Stimulated activated CD8-positive, alpha-beta memory T cell treated with anti-CD3 and anti-CD28 coated beads, Interleukin-4, amount 100 ng/mL, for 48 hours (primary cell): ENCODE measurements at regions not wholly inside any gene's neighbourhood (a gene's known extent, or its start where the extent isn't known, plus 50 kb on each side); places are given as distances from the start of the nearest gene placed in this dataset.
"Not testable (repeated sequence)": the region's sequence is repeated elsewhere in the genome, so short reads cannot be mapped to it uniquely, and the experiment has no call there.

ENCODE experiments used
- DNase-seq: peaks from one replicate; pipeline ENCODE4 v3.0.0-alpha.2; 2020

DNA sequence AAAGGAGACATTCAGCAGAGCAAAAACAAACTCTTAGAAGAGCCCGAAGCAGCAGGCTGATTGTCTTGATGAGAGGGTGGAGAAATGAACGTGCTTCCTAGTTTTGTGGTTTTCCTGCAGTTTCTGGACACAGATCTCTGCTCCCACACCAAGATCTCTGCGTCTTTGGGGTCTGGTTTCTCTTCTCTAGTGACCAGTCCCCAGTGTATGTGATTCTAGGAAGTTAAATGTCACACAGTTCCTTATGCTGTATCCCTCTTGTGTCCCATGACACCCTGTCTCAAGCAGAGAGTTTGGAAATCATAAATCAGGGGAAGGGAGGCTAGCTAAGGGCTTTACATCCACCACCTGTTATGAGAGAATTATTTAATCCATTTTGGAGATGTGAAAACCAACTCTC is 55.4 kb upstream of the KLF14 start:
- no peak for DNase-seq

DNA sequence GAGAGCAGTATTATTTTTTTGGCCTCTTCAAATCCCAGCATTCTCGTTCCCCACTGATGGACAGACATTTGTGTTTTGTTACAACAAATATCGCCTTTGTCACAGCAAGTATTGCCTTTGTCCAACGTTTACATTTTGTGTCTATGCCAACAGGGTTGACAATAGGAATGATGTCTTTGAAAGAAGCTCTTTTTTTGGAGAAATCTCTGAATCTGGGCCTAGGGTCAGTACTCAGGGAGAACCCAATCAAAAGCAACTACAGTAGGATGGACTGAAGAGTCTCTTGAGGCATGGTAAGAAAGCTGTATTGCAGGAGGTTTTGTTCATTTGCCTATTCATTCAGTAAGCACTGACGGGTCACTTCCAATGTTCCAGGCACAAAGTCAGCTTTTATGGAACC is 57.7 kb upstream of the KLF14 start:
- DNase-seq: no peak

DNA sequence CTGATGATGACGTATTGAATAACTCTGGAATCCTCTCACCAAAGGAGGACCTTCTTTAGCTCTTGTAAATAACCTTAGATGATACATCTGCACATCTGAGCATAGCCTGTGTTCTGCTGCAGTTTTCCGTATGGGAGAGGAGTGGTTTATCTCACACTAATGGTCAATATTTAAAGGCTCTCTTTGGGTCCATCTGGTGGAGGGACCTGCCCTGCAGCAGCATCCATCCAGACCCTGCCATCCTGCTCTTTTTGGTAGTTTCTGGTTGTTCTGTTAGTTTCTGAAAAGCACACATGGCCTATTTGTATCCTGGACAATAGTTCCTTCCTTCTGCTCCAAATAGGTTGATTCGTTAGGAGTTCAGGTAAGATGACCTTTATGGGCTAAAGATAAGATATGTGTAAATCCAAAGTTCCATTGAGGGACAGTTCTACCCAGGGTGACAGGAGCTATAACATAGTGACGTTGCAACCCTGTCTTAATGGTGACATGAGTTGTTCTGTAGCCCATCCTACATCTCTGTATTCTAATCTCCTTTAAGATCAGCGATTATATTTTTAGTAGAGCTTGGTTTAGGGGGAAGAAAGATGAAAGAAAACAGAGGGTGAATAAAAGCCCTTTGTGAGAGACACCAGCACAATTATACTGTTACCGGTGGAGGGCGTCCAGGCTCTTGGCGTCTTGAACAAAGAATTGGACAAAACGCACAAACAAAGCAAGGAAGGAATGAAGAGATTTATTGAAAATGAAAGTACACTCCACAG is 60.0 kb upstream of the KLF14 start:
- no peak for DNase-seq

DNA sequence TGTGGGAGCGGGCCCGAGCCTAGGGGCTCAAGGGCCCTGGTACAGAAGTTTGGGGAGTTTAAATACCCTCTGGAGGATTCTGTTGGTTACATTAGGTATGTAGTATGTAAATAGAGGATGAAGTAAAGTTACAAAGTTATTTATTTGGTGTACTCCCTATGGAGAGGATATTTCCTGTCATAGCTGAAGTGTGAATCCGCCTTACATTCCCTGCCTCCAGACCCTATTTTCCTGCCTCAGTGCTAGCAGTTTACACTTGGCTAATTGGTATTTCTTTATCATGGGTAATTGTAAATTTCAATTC is 60.6 kb upstream of the KLF14 start:
- no peak for DNase-seq

DNA sequence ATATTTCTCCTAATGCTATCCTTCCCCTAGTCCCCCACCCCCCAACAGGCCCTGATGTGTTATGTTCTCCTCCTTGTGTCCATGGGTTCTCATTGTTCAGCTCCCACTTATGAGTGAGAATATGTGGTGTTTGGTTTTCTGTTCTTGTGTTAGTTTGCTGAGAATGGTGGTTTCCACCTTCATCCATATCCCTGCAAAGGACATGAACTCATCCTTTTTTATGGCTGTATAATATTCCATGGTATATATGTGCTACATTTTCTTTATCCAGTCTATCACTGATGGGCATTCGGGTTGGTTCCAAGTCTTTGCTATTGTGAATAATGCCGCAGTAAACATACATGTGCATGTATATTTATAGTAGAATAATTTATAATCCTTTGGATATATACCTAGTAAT is 62.4 kb upstream of the KLF14 start:
- not testable (repeated sequence) for DNase-seq

DNA sequence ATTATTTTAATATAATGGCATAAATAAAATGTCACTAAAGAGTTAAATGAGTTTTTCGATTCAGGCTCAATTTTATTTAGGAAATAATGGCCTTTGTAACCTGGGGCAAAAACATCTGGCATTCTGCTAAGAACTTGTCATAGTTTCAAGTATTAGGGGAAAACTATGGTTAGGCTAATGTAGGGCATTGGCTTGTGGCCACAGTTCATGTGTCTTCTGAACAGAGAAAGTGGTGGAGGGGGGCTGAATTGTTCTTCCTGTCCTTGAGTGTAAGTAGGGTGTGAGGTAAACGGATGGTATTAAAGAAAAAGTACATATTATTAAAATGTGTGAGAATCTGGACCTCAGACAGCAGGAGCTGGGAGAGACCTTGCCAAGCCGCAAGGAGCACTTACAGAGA is 69.1 kb upstream of the KLF14 start:
- DNase-seq: no peak

DNA sequence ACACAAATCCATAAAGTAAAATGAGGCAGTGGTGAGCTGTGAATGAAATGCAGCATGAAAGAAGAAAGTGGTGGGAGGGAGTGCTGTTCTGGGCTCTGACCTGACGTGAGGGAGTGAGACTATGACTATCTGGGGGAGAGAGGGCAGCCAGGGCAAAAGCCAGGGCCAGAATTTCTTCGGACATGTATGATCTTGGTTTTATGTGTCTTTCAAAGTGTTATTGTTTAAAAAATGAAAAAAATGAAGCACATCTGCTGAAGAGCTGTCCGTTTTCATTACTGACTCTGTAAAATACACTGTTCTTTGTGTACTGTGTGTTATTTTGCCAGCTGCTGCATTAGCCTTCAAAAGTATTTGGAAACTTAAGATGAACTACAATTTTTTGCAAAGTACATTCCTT is 70.2 kb upstream of the KLF14 start:
- no peak for DNase-seq

DNA sequence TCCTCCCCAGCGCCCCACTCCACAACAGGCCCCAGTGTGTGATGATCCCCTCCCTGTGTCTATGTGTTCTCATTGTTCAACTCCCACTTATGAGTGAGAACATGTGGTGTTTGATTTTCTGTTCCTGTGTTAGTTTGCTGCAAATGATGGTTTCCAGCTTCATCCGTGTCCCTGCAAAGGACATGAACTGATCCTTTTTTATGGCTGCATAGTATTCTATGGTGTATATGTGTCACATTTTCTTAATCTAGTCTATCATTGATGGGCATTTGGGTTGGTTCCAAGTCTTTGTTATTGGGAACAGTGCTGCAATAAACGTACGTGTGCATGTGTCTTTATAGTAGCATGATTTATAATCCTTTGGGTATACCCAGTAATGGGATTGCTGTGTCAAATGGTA is 78.8 kb upstream of the KLF14 start:
- not testable (repeated sequence) for DNase-seq

DNA sequence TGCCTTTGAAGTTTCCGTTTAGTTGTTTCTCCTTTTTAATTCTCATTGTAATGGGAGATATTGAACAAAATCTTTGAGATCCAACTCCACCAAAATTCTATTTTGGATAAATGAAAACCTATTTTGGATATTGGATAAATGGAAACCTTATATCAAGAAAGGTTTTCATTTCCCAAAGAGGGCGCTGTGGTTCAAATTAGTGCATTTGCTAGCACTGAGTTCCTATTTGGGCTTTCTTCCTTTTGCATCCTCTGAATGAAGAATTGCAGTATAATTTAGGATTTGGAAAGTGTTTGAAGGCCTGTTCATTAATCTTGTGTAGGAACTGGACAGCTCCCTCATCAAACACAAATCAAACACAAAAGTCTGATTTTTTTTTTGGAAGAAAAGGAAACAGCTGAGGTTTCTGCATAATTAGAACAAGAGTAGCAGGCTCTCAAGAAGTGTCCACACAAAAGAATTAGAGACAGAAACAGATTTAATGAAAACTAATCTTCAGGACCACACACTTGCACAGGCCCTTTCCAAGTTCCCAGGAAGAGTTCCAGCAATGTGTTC is 80.8 kb upstream of the KLF14 start:
- no peak for DNase-seq

DNA sequence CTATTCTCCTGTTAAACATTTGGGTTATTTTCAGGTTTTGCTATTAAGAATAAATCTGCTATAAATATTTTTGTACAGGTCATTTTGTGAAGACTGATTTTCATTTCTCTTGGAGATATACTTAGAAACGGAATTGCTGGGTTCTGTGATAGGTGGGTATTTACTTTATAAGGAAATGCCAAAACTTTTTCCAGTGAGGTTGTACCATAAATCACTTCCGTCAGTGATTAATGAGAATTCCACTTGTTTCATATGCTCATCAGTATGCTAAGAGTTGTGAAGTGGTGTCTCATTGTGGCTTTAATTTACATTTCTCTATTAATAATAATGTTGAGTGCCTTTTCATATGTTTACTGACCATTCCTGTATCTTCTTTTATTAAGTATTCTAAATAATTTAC is 84.0 kb upstream of the KLF14 start:
- DNase-seq: no peak

DNA sequence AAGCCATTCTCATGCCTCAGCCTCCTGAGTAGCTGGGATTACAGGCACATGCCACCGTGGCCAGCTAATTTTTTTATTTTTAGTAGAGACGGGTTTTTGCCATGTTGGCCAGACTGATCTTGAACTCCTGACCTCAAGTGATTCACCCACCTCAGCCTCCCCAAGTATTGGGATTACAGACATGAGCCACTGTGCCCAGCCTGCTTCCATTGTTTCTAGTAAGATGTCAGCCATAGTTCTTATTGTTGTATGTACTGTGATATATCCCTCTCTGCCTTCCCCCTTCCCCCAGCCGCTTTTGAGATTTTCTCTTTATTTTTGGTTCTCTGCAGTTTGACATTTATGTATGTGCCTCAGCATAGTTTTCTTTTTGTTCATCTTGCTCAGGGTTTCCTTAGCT is 87.9 kb upstream of the KLF14 start:
- no peak for DNase-seq

DNA sequence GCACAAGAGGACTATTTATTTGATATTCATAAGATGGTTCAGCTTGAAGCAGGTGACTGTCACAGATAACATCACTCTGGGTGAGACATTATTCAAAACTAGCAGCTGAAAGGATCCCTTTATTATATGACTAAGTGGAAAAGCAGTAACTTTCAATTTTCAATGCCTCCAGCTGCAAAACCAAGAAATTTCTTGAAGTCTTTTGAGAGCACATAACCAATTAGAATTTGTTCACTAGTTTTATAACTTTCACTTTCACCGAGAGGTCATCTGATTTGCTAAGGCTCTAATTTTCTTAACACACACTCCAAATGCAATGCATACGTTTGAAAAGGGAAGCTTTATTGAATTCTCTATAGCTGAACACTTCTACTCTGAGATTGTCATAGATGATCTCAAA is 88.6 kb upstream of the KLF14 start:
- no peak for DNase-seq

DNA sequence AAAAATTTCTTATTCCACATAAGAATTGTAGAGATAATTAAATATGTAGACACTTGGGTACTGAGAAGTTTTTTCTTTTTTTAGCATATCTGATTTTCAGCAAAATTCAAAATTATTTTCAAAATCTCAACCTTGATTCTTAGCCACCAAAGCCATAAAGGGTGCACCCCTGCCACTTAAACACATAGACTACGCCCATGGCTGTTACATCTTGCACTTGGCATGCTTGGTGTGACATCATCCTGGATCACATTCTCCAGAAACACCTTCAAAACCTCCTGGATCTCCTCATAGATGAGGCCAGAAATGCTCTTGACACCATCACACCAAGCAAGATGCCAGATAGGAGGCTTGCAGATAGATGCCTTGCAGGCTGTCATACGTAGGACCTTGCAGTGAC is 89.1 kb upstream of the KLF14 start:
- DNase-seq: no peak

DNA sequence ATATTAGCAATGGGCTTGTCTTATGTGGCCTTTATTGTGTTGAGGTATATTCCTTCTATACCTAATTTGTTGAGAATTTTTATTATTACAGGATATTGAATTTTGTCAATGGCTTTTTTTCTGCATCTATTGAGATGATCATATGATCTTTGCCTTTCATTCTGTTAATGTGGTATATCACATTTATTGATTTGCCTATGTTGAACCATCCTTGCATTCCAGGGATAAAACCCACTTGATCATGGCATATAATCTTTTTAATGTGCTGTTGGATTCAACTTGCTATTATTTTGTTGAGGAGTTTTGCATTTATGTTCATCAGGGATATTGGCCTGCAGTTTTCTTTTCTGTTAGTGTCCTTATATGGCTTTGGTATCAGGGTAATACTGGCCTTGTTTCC is 91.8 kb upstream of the KLF14 start:
- no peak for DNase-seq

DNA sequence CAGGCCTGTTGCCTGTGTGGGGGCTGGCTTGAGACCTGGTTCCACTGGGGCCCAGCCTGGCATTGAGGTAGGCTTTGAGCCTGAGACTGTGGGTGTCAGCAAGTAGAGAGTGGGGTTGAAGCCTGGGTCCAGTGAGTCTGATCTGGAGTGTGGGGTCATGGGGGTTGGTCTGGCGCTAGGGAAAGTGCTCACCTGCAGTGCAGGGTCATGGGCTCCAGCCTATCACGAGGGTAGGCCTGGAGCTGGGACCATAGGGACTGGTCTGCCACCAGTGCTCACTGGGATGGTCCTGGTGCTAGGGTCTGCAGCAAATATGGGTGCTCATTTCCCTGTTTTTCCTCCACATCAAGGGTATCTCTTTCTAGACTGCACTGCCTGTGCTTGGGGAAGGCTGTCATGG is 95.4 kb upstream of the KLF14 start:
- DNase-seq: no peak

DNA sequence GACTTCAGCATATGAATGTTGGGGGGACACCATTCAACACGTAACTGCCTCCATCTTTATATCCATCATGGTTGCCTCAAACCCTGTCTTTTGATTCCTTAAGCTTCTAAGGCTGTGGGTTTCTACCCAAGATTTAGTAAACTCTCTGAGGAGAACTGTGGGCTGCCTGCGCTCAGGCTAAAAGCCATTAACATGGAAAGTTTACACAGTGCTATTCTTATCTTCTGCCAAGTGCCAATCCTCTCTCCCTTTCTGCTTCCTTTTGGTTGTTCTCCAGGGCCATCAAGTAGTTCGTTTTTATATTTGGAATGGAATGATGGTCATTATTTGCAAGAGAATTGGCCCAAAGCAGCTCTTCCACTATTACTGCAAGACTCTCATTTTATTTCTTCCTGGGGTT is 97.3 kb upstream of the KLF14 start:
- no peak for DNase-seq

DNA sequence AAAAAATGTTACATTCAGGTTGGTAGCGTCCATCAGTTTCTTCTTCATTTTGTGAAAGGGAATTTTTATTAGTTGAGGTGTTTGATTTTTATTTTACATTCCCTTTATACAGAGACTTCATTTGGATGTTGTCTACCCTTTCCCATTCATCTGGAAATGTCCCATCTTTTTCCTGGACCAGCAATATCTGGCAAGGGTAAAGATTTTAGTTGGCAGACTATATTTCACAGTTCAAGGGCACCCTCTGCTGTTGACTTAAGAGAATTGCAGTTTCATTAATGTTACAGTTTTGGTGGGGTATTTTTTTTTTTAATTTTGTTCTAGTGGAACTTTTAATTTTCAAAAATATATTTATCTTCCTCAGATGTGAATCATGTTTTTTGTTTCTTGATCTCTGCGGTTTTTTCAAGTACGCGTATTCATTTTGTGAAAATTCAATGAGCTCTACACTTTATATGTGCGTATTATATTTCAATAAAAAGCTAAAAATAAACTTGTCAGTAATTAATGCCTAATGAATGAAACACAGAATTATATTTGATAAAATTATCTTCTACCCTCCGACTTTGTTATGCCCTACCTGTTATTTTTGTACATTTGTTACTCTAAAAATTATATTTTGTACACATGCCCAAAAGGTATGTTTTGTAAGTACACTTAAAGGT is 97.9 kb upstream of the KLF14 start:
- no peak for DNase-seq

DNA sequence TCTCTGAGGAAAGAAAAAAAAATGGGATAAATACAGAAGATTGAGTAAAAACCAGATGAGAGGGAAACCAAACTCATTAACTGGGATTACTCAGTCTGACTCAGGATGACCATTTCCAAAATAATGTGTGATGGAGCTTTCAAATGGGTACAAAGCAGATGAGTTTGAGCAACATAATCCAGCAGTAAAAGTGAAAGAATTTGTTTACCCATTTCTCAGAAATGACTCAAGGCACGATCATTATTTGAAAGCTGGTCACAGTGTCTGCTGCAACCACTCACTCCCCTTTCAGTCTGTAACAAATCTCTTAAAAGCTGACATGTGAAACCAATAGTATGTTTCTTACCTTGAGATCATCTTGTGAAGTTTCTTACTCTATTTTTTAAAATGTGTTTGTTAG is 104.7 kb upstream of the KLF14 start:
- DNase-seq: no peak

DNA sequence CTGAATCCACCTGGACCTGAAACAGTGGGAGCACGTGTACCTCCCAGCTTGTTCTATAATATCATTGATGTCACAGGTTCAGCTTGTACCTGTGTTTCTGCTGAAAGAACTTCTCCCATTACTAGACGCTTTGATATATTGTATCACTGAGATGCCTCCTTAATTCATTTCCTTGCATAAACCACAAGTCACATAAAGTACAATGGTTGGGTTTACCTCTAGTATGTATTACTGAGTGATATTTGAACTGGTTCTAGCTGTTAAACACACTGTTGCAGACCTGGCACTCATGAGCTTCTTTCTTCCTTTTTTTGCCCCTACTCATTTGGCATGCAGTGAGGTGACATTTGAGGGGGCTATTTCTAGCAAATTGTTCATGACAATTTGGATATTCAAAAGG is 106.6 kb upstream of the KLF14 start:
- DNase-seq: no peak

DNA sequence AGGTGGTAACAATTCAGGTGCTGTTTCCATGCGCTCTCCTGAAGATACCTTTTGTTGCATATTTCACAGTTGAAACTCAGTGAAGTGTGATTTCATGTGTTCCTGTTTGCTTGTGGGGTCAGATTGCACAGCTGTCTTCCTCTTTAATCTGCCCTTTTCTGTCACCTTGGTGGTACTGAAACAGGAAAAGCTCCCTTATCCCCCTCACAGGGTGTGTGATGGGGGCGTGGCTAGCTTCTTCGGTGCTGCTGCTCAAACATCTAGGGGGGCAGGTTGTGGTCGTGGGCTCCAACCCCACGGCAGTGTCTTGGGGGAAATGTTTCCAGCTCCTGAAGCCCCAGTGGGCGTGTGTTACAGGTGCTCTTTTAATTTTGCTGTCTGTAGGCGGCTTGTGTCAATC is 107.4 kb upstream of the KLF14 start:
- no peak for DNase-seq

DNA sequence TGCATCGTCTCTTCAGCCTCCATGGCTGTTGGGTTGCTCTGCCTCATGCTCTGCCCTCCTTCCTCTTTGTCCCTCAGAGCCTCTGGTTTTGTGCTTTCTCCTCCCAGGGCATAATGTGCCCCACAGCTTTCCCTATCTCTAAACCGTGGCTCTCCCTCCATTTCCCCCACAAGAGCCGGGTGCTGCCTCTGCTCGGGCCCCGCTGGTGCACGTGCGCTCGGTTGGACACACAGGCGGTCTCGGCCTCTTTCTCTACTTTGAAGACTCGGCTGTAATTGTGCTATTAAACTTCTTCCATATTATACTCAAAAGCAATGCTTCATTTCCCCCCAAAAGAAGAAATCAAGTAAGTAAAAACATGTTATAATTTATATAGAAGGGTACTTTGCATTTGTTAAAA is 109.7 kb upstream of the KLF14 start:
- DNase-seq: no peak

DNA sequence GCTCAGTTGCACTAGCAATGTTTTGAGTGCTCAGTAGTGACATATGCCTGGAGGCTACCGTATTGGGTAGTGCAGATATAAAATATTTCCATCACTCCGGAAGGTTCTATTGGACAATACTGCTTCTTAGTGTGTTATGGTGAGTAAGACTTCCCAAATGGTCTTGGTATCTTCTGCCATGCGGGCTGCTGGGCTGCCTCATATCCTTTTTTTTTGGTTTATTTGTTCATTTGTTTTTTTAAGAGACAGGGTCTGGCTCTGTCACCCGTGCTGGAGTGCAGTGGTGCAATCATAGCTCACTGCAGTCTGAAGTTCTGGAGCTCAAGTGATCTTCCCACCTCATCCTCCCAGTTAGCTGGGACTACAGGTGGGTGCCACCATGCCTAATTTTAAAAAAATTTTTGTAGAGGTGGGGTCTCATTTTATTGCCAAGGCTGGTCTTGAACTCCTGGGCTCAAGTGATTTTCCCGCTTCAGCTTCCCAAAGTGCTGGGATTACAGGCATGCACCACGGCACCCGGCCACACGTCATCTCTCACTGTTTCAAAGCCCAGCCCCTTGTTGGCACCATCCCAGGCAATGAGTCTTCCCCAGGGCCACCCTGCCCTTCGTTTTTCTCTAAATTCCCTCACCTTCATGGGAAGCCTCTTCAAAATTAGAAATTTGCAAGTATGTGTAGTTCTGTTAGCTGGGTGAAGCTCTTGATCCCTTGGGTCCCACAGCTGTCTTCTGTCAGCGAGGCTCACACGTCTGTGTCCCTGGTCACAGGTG is 111.0 kb upstream of the KLF14 start:
- no peak for DNase-seq

DNA sequence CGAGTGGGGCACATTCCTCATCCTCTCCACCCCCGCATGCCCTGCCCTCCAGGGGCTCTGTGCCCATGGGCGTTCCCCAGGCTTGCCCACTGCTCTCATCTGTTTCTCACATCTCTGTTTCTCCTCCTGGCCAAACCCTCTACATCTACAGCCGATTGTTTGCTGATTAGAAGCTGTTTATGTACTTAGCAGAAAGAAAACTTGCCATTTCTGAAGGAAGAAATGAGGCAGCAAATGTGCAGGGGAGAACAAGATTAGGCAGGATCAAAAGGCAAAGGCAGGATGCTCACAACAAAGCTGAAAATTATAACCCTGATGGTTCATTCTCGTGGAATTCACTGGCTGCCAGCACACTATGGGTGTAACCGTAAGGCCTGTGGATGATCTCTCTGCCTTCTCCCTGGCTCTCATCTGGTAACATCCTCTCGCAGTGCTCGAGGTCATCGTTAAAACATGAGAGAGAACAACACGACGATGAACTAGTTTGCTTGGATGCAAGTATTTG is 111.6 kb upstream of the KLF14 start:
- DNase-seq: no peak

DNA sequence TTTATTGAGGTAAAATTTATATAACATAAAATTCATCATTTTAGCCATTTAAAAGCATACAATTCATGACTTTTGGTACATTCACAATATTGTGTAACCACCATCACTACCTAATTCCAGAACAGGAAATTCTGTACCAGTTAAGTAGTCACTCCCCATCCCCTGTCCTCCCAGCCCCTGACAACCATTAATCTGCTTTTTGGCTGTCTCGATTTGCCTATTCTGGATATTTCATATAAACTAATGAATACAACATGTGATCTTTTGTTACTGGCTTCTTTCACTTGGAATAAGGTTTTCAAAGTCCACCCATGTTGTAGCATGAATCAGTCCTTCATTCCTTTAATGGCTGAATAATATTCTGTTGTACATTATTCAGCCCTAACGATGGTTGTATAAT is 115.6 kb upstream of the KLF14 start:
- no peak for DNase-seq
